ENCODE measurements at regions not wholly inside any gene's neighbourhood (a gene's known extent, or its start where the extent isn't known, plus 50 kb on each side); places are given as distances from the start of the nearest gene placed in this dataset.
"Not testable (repeated sequence)": the region's sequence is repeated elsewhere in the genome, so short reads cannot be mapped to it uniquely, and the experiment has no call there.

DNA sequence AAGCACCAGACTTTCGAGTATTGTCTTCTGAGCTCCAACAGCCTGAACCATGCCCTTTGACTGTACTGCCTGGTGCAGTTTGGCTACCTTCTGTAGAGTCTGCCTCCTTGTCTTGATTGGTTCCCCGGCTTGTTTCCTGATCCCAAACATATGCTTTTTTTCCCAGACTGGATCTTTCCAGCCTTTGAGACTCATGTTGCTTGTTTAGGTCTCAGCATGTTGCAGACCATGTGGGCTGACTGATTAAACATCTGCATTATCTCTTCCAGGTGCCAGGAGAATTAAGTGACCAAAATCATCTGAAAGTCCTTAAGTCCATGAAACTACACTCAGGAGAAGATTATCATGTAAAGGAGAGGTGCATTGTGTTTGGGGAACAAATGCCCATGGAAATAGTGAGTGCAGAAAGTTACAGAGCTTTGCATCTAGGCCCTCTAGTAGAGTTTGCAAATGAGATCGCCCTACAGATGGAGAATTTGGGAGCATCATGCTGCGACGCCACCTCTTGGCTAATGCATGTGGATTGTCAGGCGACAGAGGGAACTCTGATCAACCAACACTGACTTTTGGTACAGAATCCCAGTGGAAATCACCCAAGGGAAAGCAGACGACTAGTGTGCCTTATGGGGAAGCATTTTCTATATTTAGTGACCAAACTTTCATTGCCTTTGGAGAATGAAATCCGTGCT lies 188.8 kb downstream of the BLID start:
- Mint-ChIP-seq H3K9me3 (no peaks in the 10 kb centered on the region), H3K36me3 (ENCODE audit: low read depth) (no peaks in the 10 kb centered on the region), H3K27ac (no peak overlapping the region), H3K4me3 (no peak overlapping the region), H3K27me3 (peaks cover 15% of the 10 kb centered on the region), H3K4me1 (no peaks in the 10 kb centered on the region)
- no peak for DNase-seq
- ATAC-seq = no peak

GRCh38 chr11:121924191-121924590 lies 191.8 kb downstream of the BLID start:
- Mint-ChIP-seq H3K27ac (no peak overlapping the region), H3K4me3 (no peak overlapping the region), H3K4me1 (no peaks in the 10 kb centered on the region), H3K9me3 (no peaks in the 10 kb centered on the region), H3K36me3 (ENCODE audit: low read depth) (no peaks in the 10 kb centered on the region), H3K27me3 (peaks cover 9% of the 10 kb centered on the region)
- DNase-seq = no peak
- ATAC-seq = no peak

- no peaks in the 10 kb centered on the region for H3K4me1 Mint-ChIP-seq
- H3K4me3 Mint-ChIP-seq = no peak overlapping the region
- no peak for ATAC-seq
- no peak overlapping the region for H3K27ac Mint-ChIP-seq
- no peak for DNase-seq
- no peaks in the 10 kb centered on the region for H3K9me3 Mint-ChIP-seq
- no peaks in the 10 kb centered on the region for H3K36me3 Mint-ChIP-seq (ENCODE audit: low read depth)
- H3K27me3 Mint-ChIP-seq = no peaks in the 10 kb centered on the region
Measured at GRCh38 chr11:121917482-121917881, 198.5 kb downstream of the BLID start.

- H3K27ac Mint-ChIP-seq = no peak overlapping the region
- H3K36me3 Mint-ChIP-seq (ENCODE audit: low read depth) = no peaks in the 10 kb centered on the region
- DNase-seq (no peak), ATAC-seq (no peak)
- H3K4me1 Mint-ChIP-seq = no peaks in the 10 kb centered on the region
- no peak overlapping the region for H3K4me3 Mint-ChIP-seq
- H3K9me3 Mint-ChIP-seq = no peaks in the 10 kb centered on the region
- peaks cover 2% of the 10 kb centered on the region for H3K27me3 Mint-ChIP-seq
Measured at GRCh38 chr11:121914508-121915059, 201.4 kb downstream of the BLID start.

GRCh38 chr11:121909596-121909995 lies 206.4 kb downstream of the BLID start:
- H3K27me3 Mint-ChIP-seq = peaks cover 8% of the 10 kb centered on the region
- H3K36me3 Mint-ChIP-seq (ENCODE audit: low read depth) = peaks cover 2% of the 10 kb centered on the region
- H3K4me3 Mint-ChIP-seq = no peak overlapping the region
- H3K9me3 Mint-ChIP-seq = peaks cover 8% of the 10 kb centered on the region
- no peak for DNase-seq
- no peak for ATAC-seq
- H3K4me1 Mint-ChIP-seq = peaks cover 3% of the 10 kb centered on the region
- no peak overlapping the region for H3K27ac Mint-ChIP-seq

DNA sequence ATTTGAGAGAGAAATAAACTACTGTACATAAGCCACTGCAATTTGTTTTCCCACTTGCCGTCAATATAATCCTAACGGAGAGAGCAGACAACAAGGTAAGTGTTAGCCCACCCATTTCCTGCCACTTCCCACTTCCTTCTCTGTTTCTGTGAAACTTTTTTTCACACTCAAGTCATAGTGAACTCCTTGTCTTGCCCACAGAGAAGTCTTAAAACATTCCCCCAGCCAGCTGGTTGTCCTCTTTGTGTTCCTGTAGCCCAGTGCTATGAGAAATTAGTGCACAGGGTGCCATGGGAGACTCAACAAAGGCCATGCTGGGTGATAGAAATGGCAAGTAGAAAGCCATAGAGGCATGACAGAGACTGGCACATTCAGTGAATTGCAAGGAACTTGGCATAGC lies 208.6 kb downstream of the BLID start:
- Mint-ChIP-seq H3K4me3 (no peak overlapping the region), H3K36me3 (ENCODE audit: low read depth) (peaks cover 2% of the 10 kb centered on the region), H3K27me3 (peaks cover 8% of the 10 kb centered on the region), H3K9me3 (peaks cover 8% of the 10 kb centered on the region), H3K27ac (no peak overlapping the region), H3K4me1 (peaks cover 4% of the 10 kb centered on the region)
- DNase-seq (no peak), ATAC-seq (no peak)

- ATAC-seq (no peak), DNase-seq (no peak)
- Mint-ChIP-seq H3K4me3 (no peak overlapping the region), H3K9me3 (peaks cover 8% of the 10 kb centered on the region), H3K4me1 (peaks cover 4% of the 10 kb centered on the region), H3K27ac (no peak overlapping the region), H3K27me3 (peaks cover 7% of the 10 kb centered on the region), H3K36me3 (ENCODE audit: low read depth) (peaks cover 2% of the 10 kb centered on the region)
Measured at GRCh38 chr11:121904148-121904547, 211.9 kb downstream of the BLID start.

DNA sequence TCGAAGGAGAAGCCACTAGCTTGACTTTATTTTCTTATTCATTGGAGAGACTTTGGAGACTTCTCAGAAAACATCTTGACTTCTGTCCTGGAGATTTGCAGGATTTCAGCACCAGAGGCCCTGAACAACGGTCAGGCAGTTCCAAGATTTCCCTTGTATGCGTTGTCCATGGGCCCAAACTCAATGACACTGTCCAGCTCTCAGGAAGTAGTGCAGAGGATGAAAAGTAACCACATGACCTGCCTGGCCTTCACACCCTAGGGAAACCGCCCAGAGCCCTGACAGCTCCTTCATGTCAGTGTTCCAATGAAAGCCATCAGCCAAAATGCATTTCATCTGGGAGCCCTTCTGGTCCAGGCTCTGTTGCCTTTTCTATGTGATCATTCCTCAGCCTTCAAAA lies 214.1 kb downstream of the BLID start:
- Mint-ChIP-seq H3K4me3 (no peak overlapping the region), H3K27me3 (peaks cover 9% of the 10 kb centered on the region)

GRCh38 chr11:121901417-121901816 lies 214.6 kb downstream of the BLID start:
- ATAC-seq; H3K4me3 Mint-ChIP-seq; H3K36me3 Mint-ChIP-seq (ENCODE audit: low read depth); H3K9me3 Mint-ChIP-seq; H3K4me1 Mint-ChIP-seq; H3K27ac Mint-ChIP-seq; DNase-seq: not testable (repeated sequence)
- H3K27me3 Mint-ChIP-seq = peaks cover 12% of the 10 kb centered on the region

More for the DNA sequence above, 214.1 kb downstream of the BLID start:
- Mint-ChIP-seq H3K27ac (no peak overlapping the region), H3K4me1 (peaks cover 2% of the 10 kb centered on the region), H3K36me3 (ENCODE audit: low read depth) (peaks cover 2% of the 10 kb centered on the region), H3K9me3 (peaks cover 8% of the 10 kb centered on the region)
- ATAC-seq = no peak
- DNase-seq = no peak

GRCh38 chr11:121899520-121899919 lies 216.5 kb downstream of the BLID start:
- no peak for ATAC-seq
- no peak overlapping the region for H3K4me3 Mint-ChIP-seq
- H3K9me3 Mint-ChIP-seq = no peaks in the 10 kb centered on the region
- no peaks in the 10 kb centered on the region for H3K36me3 Mint-ChIP-seq (ENCODE audit: low read depth)
- DNase-seq = no peak
- H3K27ac Mint-ChIP-seq = no peak overlapping the region
- H3K4me1 Mint-ChIP-seq = peaks cover 2% of the 10 kb centered on the region
- H3K27me3 Mint-ChIP-seq = peaks cover 6% of the 10 kb centered on the region

DNA sequence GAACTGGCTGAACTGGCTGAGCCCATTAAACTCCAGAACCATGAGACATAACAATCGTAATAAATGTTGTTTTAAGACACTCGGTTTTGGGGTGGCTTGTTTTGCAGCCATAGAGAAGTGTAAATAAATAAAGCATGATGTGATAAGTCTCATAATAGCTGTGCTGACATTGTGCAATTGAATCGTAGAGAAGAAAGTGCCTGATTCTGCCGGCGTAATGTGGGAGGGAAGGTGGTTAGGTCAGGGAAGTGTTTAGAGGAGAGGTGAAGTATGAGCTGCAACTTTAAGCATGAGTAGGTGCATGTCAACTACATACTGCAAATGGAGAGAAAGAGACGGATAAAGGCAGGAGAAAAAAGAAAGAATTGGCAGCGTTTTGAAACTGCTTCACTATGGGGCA lies 217.1 kb downstream of the BLID start:
- Mint-ChIP-seq H3K36me3 (ENCODE audit: low read depth) (no peaks in the 10 kb centered on the region), H3K27ac (no peak overlapping the region), H3K4me3 (no peak overlapping the region), H3K27me3 (peaks cover 6% of the 10 kb centered on the region), H3K4me1 (peaks cover under 1% of the 10 kb centered on the region), H3K9me3 (peaks cover under 1% of the 10 kb centered on the region)
- ATAC-seq (no peak), DNase-seq (no peak)

DNA sequence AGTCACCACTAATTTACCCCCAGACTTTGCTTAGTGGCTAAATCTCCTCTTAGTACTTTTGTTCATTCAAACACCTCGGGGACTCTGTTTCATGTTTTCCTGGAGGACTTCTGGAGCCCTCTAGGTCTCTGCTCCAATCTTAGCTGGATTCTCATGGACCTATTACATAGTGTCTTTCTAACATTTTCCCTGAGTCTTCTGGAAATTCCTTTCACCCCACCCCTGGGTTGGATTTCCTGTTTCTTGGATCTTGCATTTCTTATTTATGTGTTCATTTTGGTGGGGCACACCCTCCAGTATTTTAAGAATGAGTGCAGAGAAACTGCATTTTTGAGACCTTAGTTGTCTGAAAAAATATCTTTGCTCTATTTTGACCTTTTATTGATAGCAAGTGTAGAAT lies 220.1 kb downstream of the BLID start:
- no peak for DNase-seq
- H3K4me1 Mint-ChIP-seq = no peaks in the 10 kb centered on the region
- H3K9me3 Mint-ChIP-seq = peaks cover 3% of the 10 kb centered on the region
- no peak overlapping the region for H3K4me3 Mint-ChIP-seq
- H3K27me3 Mint-ChIP-seq = peaks cover 6% of the 10 kb centered on the region
- H3K36me3 Mint-ChIP-seq (ENCODE audit: low read depth) = no peaks in the 10 kb centered on the region
- H3K27ac Mint-ChIP-seq = no peak overlapping the region
- ATAC-seq = no peak

GRCh38 chr11:121894581-121894980 lies 221.4 kb downstream of the BLID start:
- no peak overlapping the region for H3K4me3 Mint-ChIP-seq
- DNase-seq (no peak), ATAC-seq (no peak)
- peaks cover 8% of the 10 kb centered on the region for H3K27me3 Mint-ChIP-seq
- no peaks in the 10 kb centered on the region for H3K4me1 Mint-ChIP-seq
- H3K36me3 Mint-ChIP-seq (ENCODE audit: low read depth) = no peaks in the 10 kb centered on the region
- no peak overlapping the region for H3K27ac Mint-ChIP-seq
- peaks cover 3% of the 10 kb centered on the region for H3K9me3 Mint-ChIP-seq

- H3K4me1 Mint-ChIP-seq = no peaks in the 10 kb centered on the region
- H3K27ac Mint-ChIP-seq = no peak overlapping the region
- ATAC-seq (no peak), DNase-seq (no peak)
- H3K9me3 Mint-ChIP-seq = peaks cover 3% of the 10 kb centered on the region
- no peak overlapping the region for H3K4me3 Mint-ChIP-seq
- H3K27me3 Mint-ChIP-seq = peaks cover 6% of the 10 kb centered on the region
- no peaks in the 10 kb centered on the region for H3K36me3 Mint-ChIP-seq (ENCODE audit: low read depth)
Measured at GRCh38 chr11:121892863-121893262, 223.2 kb downstream of the BLID start.

DNA sequence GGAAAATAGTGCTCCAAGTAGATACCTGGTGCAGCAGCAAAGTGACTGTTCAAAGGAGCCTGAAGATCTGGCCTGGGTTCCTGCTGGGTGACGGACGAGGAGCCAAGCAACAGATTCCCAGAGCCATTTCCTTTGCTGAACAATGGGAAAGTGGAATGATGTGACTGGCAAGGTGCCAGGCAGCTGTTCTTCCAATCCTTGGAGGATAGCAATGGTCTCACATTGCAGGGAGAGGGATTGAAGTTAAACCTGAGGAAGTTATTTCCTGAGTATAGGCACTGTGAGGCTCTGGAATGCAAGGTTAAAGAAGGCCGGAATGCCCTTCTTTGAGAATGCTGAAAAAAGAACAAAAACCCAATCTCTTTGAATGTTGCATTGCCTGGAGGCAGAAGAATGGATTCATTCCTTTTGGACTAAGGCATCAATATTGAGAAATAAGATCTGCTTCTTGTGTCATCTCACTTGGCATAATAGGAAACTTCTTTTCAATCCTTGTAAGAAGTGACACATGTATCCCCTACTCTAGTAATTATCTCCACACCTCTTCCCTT lies 223.8 kb downstream of the BLID start:
- H3K4me3 Mint-ChIP-seq = no peak overlapping the region
- no peaks in the 10 kb centered on the region for H3K4me1 Mint-ChIP-seq
- H3K36me3 Mint-ChIP-seq (ENCODE audit: low read depth) = no peaks in the 10 kb centered on the region
- DNase-seq (no peak), ATAC-seq (no peak)
- peaks cover 3% of the 10 kb centered on the region for H3K9me3 Mint-ChIP-seq
- peaks cover 6% of the 10 kb centered on the region for H3K27me3 Mint-ChIP-seq
- H3K27ac Mint-ChIP-seq = no peak overlapping the region

All from activated naive CD8-positive, alpha-beta T cell treated with anti-CD3 and anti-CD28 coated beads, Interleukin-2, amount 50 U/mL, for 24 hours (primary cell).